ENCODE measurements at regions not wholly inside any gene's neighbourhood (a gene's known extent, or its start where the extent isn't known, plus 50 kb on each side); places are given as distances from the start of the nearest gene placed in this dataset.

DNA sequence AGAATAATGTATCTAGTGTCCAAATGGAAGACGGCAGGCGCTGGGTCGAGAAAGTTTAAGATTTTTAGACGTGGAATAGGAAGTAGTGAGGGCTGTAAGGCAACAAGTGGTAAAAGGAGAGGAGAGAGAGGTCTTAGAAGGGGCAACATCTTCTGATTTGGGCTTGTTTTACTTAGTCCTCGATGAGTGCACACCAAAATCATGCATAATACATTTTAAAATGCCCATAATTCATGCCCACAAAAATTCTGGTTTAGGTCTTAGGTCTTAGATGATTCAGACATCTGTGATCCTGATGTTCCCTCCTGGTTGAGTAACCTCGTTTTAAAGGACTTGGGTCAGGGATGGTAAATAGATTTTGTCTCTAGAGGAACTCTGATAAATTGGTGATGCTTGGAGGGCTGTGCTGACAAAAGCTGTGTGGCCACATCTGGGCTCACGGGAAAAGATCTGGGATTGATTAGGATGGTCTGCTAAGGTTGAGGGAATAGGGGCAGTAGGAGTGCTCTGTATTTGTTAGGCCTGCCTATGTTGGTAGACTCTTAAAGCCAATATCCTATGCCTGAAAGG, 476.3 kb downstream of the CCDC171 start:
- no peaks in the 10 kb centered on the region for H4K20me1 ChIP-seq (ENCODE audit: insufficient read depth, low read length)
- H3K9me3 ChIP-seq (ENCODE audit: low read length) = no peaks in the 10 kb centered on the region
- H3K4me3 ChIP-seq (ENCODE audit: low read depth, low read length, poor library complexity, severe bottlenecking) = no peak overlapping the region
- CTCF ChIA-PET (ENCODE audit: unreplicated experiment) = no interaction called here
- H3K9me2 ChIP-seq (ENCODE audit: insufficient read depth, low read length) = no peaks in the 10 kb centered on the region
- BruUV-seq (replicated peaks) = no TSS peak
- H3K36me3 ChIP-seq (ENCODE audit: insufficient read depth, low read length) = no peaks in the 10 kb centered on the region
- no peaks in the 10 kb centered on the region for H3K4me1 ChIP-seq (ENCODE audit: insufficient read depth, low read length, poor library complexity, severe bottlenecking)
- intact Hi-C loops (cut with micrococcal nuclease; ENCODE audit: unreplicated experiment) = no loop called here
- H2AFZ ChIP-seq (ENCODE audit: low read length) = no peak overlapping the region
- no peak overlapping the region for H3K4me2 ChIP-seq (ENCODE audit: low read length)
- POLR2A ChIA-PET = interaction anchor here (1.5 kb wide), 1 partner anchor 12 kb away, joined by 4 read pairs; no protein-coding TSS in a partner anchor
- DNase-seq (ENCODE audit: low spot score) = no peak
- no peaks in the 10 kb centered on the region for H3K79me2 ChIP-seq (ENCODE audit: insufficient read depth, low read depth, low read length)
- no peak overlapping the region for H3K27ac ChIP-seq (ENCODE audit: low read depth, low read length, poor library complexity, severe bottlenecking)
- TF ChIP-seq, protein P1, sequence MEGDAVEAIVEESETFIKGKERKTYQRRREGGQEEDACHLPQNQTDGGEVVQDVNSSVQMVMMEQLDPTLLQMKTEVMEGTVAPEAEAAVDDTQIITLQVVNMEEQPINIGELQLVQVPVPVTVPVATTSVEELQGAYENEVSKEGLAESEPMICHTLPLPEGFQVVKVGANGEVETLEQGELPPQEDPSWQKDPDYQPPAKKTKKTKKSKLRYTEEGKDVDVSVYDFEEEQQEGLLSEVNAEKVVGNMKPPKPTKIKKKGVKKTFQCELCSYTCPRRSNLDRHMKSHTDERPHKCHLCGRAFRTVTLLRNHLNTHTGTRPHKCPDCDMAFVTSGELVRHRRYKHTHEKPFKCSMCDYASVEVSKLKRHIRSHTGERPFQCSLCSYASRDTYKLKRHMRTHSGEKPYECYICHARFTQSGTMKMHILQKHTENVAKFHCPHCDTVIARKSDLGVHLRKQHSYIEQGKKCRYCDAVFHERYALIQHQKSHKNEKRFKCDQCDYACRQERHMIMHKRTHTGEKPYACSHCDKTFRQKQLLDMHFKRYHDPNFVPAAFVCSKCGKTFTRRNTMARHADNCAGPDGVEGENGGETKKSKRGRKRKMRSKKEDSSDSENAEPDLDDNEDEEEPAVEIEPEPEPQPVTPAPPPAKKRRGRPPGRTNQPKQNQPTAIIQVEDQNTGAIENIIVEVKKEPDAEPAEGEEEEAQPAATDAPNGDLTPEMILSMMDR (conservative IDR thresholded peaks at IDR 0.05; ENCODE audit: low read length) = no peak
- TF ChIP-seq EZH2phosphoT487 (IDR thresholded peaks at IDR 0.05; ENCODE audit: borderline replicate concordance, low read depth, low read length) = no peak

DNA sequence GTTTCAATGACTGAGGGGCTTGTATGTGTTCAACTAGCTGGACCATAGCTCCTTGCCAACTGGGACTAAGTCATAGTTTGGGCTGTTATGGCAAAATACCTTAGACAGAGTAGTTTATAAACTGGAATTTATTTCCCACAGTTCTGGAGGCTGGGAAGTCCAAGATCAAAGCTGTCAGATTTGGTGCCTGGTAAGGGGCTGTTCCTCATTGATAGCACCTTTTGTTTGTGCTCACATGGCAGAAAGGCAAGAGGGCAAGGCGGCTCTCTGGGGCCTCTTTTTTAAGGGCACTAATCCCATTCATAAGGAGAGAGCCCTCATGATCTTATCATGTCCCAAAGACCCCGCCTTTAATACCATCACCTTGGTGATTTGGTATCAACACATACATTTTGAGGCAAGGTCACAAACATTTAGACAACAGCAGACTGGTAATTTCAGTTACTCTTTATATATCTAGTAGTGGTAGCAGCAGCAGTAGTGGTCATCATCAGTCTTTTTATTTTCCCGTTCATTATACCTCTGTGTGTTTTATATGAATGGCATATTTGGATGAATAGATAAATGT, 477.0 kb downstream of the CCDC171 start:
- intact Hi-C loops (cut with micrococcal nuclease; ENCODE audit: unreplicated experiment) = no loop called here
- no peak overlapping the region for H2AFZ ChIP-seq (ENCODE audit: low read length)
- no TSS peak for BruUV-seq (replicated peaks)

More for the DNA sequence above, 477.0 kb downstream of the CCDC171 start:
- H3K4me1 ChIP-seq (ENCODE audit: insufficient read depth, low read length, poor library complexity, severe bottlenecking) = no peaks in the 10 kb centered on the region
- H3K9me3 ChIP-seq (ENCODE audit: low read length) = no peaks in the 10 kb centered on the region
- H3K9me2 ChIP-seq (ENCODE audit: insufficient read depth, low read length) = no peaks in the 10 kb centered on the region
- no peaks in the 10 kb centered on the region for H4K20me1 ChIP-seq (ENCODE audit: insufficient read depth, low read length)
- CTCF ChIA-PET (ENCODE audit: unreplicated experiment) = no interaction called here
- H3K79me2 ChIP-seq (ENCODE audit: insufficient read depth, low read depth, low read length) = no peaks in the 10 kb centered on the region
- H3K36me3 ChIP-seq (ENCODE audit: insufficient read depth, low read length) = no peaks in the 10 kb centered on the region
- POLR2A ChIA-PET = interaction anchor here (0.6 to 1.5 kb wide), 2 partner anchors 11 to 111 kb away, joined by 3 to 4 read pairs; no protein-coding TSS in a partner anchor
- H3K4me2 ChIP-seq (ENCODE audit: low read length) = no peak overlapping the region
- TF ChIP-seq, protein P1 (conservative IDR thresholded peaks at IDR 0.05; ENCODE audit: low read length) = no peak
- no peak for TF ChIP-seq EZH2phosphoT487 (IDR thresholded peaks at IDR 0.05; ENCODE audit: borderline replicate concordance, low read depth, low read length)
- H3K27ac ChIP-seq (ENCODE audit: low read depth, low read length, poor library complexity, severe bottlenecking) = no peak overlapping the region
- no peak overlapping the region for H3K4me3 ChIP-seq (ENCODE audit: low read depth, low read length, poor library complexity, severe bottlenecking)
- DNase-seq (ENCODE audit: low spot score) = no peak
